ENCODE measurements at regions not wholly inside any gene's neighbourhood (a gene's known extent, or its start where the extent isn't known, plus 50 kb on each side); places are given as distances from the start of the nearest gene placed in this dataset.

- DNase-seq (ENCODE audit: extremely low read depth, low read depth) = no peak
- no peak overlapping the region for H3K4me3 ChIP-seq (replicated peaks; ENCODE audit: low read depth, low read length)
- TF ChIP-seq, protein P1, sequence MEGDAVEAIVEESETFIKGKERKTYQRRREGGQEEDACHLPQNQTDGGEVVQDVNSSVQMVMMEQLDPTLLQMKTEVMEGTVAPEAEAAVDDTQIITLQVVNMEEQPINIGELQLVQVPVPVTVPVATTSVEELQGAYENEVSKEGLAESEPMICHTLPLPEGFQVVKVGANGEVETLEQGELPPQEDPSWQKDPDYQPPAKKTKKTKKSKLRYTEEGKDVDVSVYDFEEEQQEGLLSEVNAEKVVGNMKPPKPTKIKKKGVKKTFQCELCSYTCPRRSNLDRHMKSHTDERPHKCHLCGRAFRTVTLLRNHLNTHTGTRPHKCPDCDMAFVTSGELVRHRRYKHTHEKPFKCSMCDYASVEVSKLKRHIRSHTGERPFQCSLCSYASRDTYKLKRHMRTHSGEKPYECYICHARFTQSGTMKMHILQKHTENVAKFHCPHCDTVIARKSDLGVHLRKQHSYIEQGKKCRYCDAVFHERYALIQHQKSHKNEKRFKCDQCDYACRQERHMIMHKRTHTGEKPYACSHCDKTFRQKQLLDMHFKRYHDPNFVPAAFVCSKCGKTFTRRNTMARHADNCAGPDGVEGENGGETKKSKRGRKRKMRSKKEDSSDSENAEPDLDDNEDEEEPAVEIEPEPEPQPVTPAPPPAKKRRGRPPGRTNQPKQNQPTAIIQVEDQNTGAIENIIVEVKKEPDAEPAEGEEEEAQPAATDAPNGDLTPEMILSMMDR (IDR thresholded peaks at IDR 0.05; ENCODE audit: low read depth, low read length, missing control alignments) = no peak
Measured at GRCh38 chr12:87234898-87235297, 794.3 kb downstream of the C12orf50 start.

DNA sequence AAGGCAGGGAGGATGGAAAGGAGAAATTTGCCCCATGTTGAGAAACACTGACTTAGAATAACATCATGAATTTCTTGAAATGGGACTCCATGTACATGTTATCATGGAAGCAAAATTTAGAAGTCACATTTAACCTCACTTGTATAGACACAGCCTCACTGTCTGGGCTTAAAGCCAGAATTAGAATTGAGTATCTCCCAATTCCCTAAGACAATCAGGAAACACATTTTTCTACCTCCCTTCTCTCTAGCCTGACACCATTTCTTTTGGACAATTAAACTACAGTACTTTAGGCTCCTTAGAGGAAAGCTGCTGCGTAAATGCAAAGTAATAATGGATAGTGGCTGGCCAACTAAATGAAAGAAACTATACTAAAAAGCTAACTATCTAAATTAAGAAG is 795.5 kb downstream of the C12orf50 start:
- no peak for DNase-seq (ENCODE audit: extremely low read depth, low read depth)
- no peak overlapping the region for H3K4me3 ChIP-seq (replicated peaks; ENCODE audit: low read depth, low read length)
- TF ChIP-seq, protein P1 (IDR thresholded peaks at IDR 0.05; ENCODE audit: low read depth, low read length, missing control alignments) = no peak

DNA sequence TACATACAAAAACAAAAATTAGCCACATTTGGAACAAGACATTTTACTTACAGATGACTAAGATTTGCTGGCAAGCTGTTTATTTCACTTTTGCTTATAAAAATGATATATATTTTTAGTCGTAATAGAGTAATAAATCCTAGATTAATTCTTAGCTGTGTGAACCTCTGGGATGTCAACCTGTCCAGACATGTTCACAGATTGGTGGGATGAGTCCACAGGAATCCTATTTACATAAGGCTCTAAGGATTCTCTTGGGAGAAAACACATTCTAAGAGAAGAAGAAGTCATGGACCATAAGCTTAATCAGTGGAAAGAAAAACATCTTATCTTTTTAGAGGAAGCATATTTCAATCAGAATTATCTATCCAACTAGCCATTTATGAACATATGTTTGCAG is 797.4 kb downstream of the C12orf50 start:
- TF ChIP-seq, protein P1 (IDR thresholded peaks at IDR 0.05; ENCODE audit: low read depth, low read length, missing control alignments) = no peak
- no peak for DNase-seq (ENCODE audit: extremely low read depth, low read depth)
- H3K4me3 ChIP-seq (replicated peaks; ENCODE audit: low read depth, low read length) = no peak overlapping the region

DNA sequence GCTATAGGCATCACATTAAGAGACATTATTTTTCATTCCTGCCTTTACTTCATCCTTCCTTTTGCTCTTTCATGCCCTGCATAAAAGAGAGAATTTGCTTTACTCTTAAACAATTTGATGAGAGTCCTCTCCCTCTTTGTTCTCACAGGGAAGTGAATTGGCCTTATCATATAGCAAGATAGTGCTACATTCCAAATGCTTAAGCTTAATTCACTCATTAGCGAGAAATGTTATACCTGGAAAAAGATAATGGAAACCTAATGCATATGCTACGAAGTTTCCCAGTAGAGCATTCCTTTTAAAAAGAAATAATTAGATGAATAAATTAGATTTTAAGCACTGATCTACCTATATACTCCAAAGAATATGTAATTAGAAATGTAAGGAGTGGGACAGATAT is 798.8 kb downstream of the C12orf50 start:
- TF ChIP-seq, protein P1 (IDR thresholded peaks at IDR 0.05; ENCODE audit: low read depth, low read length, missing control alignments) = no peak
- H3K4me3 ChIP-seq (replicated peaks; ENCODE audit: low read depth, low read length) = no peak overlapping the region
- no peak for DNase-seq (ENCODE audit: extremely low read depth, low read depth)

- DNase-seq (ENCODE audit: extremely low read depth, low read depth) = no peak
- TF ChIP-seq, protein P1 (IDR thresholded peaks at IDR 0.05; ENCODE audit: low read depth, low read length, missing control alignments) = no peak
- no peak overlapping the region for H3K4me3 ChIP-seq (replicated peaks; ENCODE audit: low read depth, low read length)
Measured at GRCh38 chr12:87227162-87227561, 802.0 kb downstream of the C12orf50 start.

DNA sequence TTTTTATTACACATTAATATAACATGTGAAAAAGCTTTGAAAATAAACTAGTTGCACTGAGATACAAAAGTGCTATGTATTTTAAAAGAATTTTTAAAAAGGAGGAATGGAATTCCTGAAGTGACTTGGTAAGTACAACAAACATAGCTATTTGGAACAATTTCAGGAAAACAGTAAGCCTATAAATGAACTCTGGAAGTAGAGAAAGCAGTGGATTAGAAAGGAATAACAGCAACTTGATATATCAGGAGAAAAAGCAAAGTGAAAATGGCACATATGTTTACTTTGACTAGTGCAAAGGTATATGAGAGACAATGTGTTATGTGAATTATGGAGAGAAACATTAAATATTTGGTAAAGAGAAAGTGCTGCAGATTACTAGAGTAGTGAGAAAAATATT is 811.7 kb downstream of the C12orf50 start:
- TF ChIP-seq, protein P1 (IDR thresholded peaks at IDR 0.05; ENCODE audit: low read depth, low read length, missing control alignments) = no peak
- H3K4me3 ChIP-seq (replicated peaks; ENCODE audit: low read depth, low read length) = no peak overlapping the region
- DNase-seq (ENCODE audit: extremely low read depth, low read depth) = no peak

GRCh38 chr12:87216436-87216835 is 812.8 kb downstream of the C12orf50 start:
- no peak for DNase-seq (ENCODE audit: extremely low read depth, low read depth)
- TF ChIP-seq, protein P1 (IDR thresholded peaks at IDR 0.05; ENCODE audit: low read depth, low read length, missing control alignments) = no peak
- no peak overlapping the region for H3K4me3 ChIP-seq (replicated peaks; ENCODE audit: low read depth, low read length)

All from HFF-Myc (cell line).